ENCODE measurements at regions not wholly inside any gene's neighbourhood (a gene's known extent, or its start where the extent isn't known, plus 50 kb on each side); places are given as distances from the start of the nearest gene placed in this dataset.

DNA sequence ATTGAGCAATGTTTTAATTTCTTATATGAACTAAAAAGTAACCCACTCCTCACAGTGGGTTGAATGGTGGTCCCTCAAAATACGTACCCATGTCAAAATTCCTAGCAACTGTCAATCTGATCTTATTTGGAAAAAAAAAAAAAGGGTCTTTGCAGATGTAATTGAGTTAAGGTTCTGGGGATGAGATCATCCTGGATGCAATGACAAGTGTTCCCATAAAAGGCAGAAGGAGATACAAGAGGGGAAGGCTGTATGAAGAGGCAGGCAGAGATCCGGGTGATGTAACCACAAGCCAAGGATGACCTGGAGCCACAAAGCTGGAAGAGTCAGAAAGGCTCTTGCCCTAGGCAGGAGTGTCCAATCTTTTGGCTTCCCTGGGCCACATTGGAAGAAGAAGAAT is 516.3 kb upstream of the MKI67 start:
- TF ChIP-seq CTCF (IDR thresholded peaks at IDR 0.05) (no peak), EZH2 (IDR thresholded peaks at IDR 0.05) (no peak)
